PFSK-1 (cell line): ENCODE measurements at regions not wholly inside any gene's neighbourhood (a gene's known extent, or its start where the extent isn't known, plus 50 kb on each side); places are given as distances from the start of the nearest gene placed in this dataset.

Experiments
- FOXP2 ChIP-seq: optimal IDR thresholded peaks from 2 replicates; pipeline ENCODE3; 2011; ENCODE audit warnings: borderline replicate concordance, control low read depth, inconsistent platforms; ENCODE audit not compliant: insufficient read depth; ENCODE audit errors: extremely low read length, extremely low read depth
- POLR2AphosphoS5 ChIP-seq: IDR thresholded peaks from 2 replicates; pipeline ENCODE4 v1.6.1; 2012; ENCODE audit warnings: low read depth, mild to moderate bottlenecking, control low read depth, low read length, moderate library complexity
- REST ChIP-seq, 2 experiments: IDR thresholded peaks; 2 replicates each; pipeline versions ENCODE4 v1.6.1 to v1.8.0; 2011 to 2012; ENCODE audit warnings: low read depth in 2 of 2, low read length in 2 of 2, control low read depth in 1 of 2, inconsistent platforms in 1 of 2, mild to moderate bottlenecking in 1 of 2, moderate library complexity in 1 of 2; ENCODE audit not compliant: insufficient read depth in 1 of 2
- SIN3A ChIP-seq: IDR thresholded peaks from 2 replicates; pipeline ENCODE4 v1.6.1; 2012; ENCODE audit warnings: mild to moderate bottlenecking, low read length, moderate library complexity, borderline replicate concordance; ENCODE audit not compliant: insufficient read depth
- TAF1 ChIP-seq: IDR thresholded peaks from 2 replicates; pipeline ENCODE4 v1.6.1; 2012; ENCODE audit warnings: low read length, control low read depth, borderline replicate concordance; ENCODE audit not compliant: insufficient read depth

GRCh38 chr11:134689886-134690285 is 277.8 kb upstream of the B3GAT1 start:
- TF ChIP-seq SIN3A (no peak), FOXP2 (no peak), TAF1 (no peak), POLR2AphosphoS5 (no peak), REST (IDR thresholded peaks at IDR 0.05; ENCODE audit: insufficient read depth in 1 of 2, low read depth in 2 of 2, low read length in 2 of 2) (no peak)

- no peak for TF ChIP-seq POLR2AphosphoS5
- TF ChIP-seq TAF1, result no peak
- no peak for TF ChIP-seq REST (IDR thresholded peaks at IDR 0.05; ENCODE audit: insufficient read depth in 1 of 2, low read depth in 2 of 2, low read length in 2 of 2)
- no peak for TF ChIP-seq FOXP2
- TF ChIP-seq SIN3A, result no peak
These were observed 275.5 kb upstream of the B3GAT1 start for GRCh38 chr11:134687548-134687947.

DNA sequence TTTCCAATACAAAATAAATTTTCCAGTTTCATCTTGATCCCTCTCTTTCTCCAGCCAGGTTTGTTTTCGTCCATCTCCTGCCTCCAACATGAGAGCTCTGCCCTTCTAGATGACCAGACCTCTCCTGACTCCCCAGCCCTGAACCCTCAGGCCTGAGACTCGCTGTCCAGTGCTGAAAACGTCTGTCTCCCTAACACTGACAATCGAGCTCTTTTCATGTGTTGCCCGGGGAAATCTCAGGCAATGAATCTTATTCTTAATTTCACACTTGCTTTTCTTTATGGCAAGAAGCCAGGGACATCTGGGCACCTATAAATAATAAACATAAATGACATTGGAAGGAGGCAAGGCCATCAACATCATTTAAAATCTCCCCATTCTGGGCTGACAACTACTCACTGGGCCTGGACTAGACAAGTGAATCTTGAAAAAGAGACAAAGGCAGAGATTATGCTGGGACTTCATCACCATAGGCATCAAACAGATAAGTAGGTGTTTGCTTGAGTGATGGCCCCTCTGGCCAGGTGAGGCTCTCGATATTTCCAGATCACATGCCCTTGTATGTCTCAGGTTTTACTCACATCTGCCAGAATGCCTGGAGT is 274.5 kb upstream of the B3GAT1 start:
- TF ChIP-seq FOXP2 (no peak), REST (IDR thresholded peaks at IDR 0.05; ENCODE audit: insufficient read depth in 1 of 2, low read depth in 2 of 2, low read length in 2 of 2) (peak; percentile 33 to 90; a peak in 2 of 4 replicates)

DNA sequence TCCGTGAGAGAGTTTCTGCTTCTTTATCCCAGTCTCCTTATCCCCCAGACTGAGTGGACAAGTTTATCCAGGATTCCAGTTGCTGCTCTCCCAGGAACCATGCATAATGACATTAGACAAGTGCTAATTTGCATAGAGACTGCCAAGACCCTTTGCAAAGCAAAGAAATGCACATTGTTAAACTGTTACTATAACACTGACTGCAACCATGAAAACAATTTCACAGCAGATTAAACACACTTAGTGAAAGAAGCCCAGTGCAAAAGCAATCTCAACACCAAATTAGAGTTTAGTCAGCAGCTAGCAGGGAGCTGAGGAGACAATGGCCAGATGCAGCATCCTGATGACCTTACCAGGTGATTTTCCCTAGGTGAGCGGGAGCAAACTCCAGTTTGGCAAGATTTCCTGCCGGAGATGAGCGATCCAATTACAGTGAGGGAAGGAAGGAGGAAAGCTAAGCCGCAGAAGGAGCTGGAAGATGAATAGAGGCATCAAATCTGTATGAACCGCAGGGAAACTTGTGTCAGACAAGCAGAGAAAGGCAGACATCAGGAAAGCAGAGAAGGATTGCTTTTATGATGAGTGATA is 273.8 kb upstream of the B3GAT1 start:
- TF ChIP-seq REST (IDR thresholded peaks at IDR 0.05; ENCODE audit: insufficient read depth in 1 of 2, low read depth in 2 of 2, low read length in 2 of 2) (no peak), FOXP2 (no peak), TAF1 (no peak), POLR2AphosphoS5 (no peak), SIN3A (no peak)

GRCh38 chr11:134684576-134684975 is 272.5 kb upstream of the B3GAT1 start:
- TF ChIP-seq POLR2AphosphoS5 (no peak), TAF1 (no peak), REST (IDR thresholded peaks at IDR 0.05; ENCODE audit: insufficient read depth in 1 of 2, low read depth in 2 of 2, low read length in 2 of 2) (no peak), SIN3A (no peak), FOXP2 (no peak)
